ENCODE measurements at regions not wholly inside any gene's neighbourhood (a gene's known extent, or its start where the extent isn't known, plus 50 kb on each side); places are given as distances from the start of the nearest gene placed in this dataset.

- TF ChIP-seq CTCF (IDR thresholded peaks at IDR 0.05) (no peak), EZH2phosphoT487 (IDR thresholded peaks at IDR 0.05) (no peak), EZH2 (IDR thresholded peaks at IDR 0.05) (no peak)
Observed at GRCh38 chr20:56702931-56703840, 74.1 kb downstream of the TFAP2C start.
